HK-2 (cell line): ENCODE measurements at regions not wholly inside any gene's neighbourhood (a gene's known extent, or its start where the extent isn't known, plus 50 kb on each side); places are given as distances from the start of the nearest gene placed in this dataset.
"Not testable (repeated sequence)": the region's sequence is repeated elsewhere in the genome, so short reads cannot be mapped to it uniquely, and the experiment has no call there.

Source experiments
- DNase-seq: peaks from one replicate; pipeline ENCODE4 v3.0.0-alpha.2; 2018; ENCODE audit not compliant: unreplicated experiment

GRCh38 chr14:39582028-39582654 is 149.9 kb upstream of the FBXO33 start:
- no peak for DNase-seq

GRCh38 chr14:39581474-39581873 is 149.2 kb upstream of the FBXO33 start:
- DNase-seq, result no peak

GRCh38 chr14:39580696-39581095 is 148.5 kb upstream of the FBXO33 start:
- no peak for DNase-seq

DNA sequence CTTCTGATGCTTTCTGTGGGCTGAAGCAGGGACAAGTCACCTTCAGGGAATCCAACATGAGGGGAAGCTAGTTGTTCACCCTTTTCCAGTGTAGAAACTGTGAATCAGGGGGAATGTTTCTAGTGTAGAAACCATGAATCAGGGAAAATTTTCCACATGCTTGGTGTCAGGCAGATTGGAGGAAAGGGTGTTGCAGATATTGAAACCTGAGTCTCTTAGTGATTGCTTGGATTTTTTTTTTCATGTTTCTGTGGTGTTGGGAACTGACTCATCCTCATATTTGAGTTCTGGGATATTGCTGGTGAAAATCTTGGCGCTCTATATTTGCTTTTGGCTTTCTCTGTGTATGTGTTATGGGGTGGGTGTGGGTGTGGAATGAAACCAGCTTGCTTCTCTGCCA is 144.5 kb upstream of the FBXO33 start:
- no peak for DNase-seq

- no peak for DNase-seq
Observed at GRCh38 chr14:39576258-39576657, 144.0 kb upstream of the FBXO33 start.

GRCh38 chr14:39568809-39569538 is 136.7 kb upstream of the FBXO33 start:
- DNase-seq, result no peak

DNA sequence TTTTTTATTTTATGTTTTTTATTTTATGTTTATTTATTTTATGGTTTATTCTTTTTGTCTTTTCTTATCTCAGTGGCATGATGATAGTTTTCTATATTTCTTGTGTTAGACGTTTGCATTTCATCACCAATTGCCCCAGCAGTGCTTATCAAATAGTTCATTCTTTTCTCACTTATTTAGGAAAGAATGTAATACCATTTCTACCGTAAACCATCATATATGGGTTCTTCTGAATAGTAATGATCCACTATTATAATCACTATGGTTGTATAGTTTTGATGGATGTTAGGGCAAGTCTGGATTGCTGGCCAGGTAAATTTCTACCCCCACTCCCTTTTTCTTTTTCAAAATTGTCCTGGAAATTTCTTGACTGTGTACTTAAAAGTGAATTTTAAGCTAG is 134.6 kb upstream of the FBXO33 start:
- DNase-seq, result no peak

GRCh38 chr14:39563361-39563760 is 131.1 kb upstream of the FBXO33 start:
- DNase-seq, result no peak

- DNase-seq, result no peak
Observed at GRCh38 chr14:39562175-39562574, 129.9 kb upstream of the FBXO33 start.

- no peak for DNase-seq
Observed at GRCh38 chr14:39558525-39558924, 126.3 kb upstream of the FBXO33 start.

DNA sequence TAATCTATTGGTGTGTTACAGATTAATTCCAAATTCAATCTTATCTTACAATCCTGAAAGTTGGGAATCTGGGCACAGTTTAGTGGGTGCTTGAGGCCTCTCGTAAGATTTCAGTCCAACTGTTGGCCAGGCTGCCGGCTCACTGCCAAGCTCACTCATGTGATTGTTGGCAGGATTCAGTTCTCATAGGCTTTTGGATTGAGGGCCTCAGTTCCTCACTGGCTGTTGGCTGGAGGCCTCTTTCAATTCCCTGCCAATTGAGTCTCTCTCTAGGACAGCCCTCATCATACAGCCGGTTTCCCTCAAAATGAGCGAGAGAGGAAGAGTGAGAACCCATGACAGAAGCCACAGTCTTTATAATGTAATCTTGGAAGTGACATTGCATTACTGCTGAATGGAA is 123.5 kb upstream of the FBXO33 start:
- no peak for DNase-seq

GRCh38 chr14:39554576-39554975 is 122.3 kb upstream of the FBXO33 start:
- no peak for DNase-seq

DNA sequence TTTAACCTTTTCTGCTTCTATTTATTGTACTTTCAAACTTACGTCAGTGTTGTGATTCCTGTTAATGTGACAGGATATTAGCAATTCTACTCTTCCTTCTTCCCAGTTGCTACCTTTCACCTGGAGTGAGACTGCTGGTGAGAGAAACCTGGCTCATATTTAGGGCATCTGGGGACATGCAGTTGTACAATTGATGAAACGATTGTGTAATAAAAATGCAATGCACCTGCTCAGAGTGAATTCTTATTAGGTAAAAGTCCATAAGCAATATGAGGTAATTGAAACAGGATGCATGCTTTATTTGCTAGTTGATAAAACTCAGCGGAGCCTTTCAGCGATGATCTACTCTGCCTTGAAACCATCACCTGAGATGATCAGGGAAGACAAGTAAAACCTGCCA is 116.1 kb upstream of the FBXO33 start:
- no peak for DNase-seq

DNA sequence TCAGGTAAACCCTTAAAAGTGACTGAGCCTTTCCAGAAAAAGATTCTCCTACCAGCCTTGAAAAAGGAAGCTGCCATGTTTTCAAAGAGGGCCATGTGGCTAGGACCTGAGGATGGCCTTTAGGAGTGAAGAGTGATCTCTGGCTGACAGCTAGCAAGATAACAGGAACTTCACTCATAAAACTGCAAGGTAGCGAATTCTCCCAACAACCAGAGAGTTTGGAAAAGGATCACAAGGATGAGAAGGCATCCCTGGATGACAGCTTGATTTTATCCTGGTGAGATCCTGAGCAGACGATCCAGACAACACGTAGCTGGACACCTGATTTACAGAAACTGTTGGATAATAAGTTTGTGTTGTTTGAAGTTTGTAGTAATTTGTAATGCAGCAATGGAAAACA is 115.6 kb upstream of the FBXO33 start:
- no peak for DNase-seq

DNA sequence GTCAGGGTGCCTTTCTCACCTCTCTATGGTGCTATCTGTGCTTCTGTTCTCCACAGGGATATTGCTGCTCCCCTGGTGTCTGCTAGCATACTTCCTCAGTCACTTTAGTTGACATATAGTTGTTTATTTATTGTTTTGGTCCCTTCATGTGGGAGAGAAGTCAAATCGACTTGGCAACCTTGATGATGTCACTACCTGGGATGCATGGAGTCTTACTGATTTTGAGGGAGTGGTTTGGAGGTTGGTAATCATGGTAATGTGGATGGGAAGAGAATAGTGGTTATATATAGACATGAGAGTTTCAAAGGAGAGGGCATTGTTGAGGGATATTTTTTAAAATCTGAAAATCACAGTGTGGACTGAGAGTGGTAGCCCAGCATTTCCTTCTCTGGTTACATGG is 73.6 kb upstream of the FBXO33 start:
- DNase-seq, result no peak

GRCh38 chr14:39500253-39500652 is 68.0 kb upstream of the FBXO33 start:
- DNase-seq, result no peak

GRCh38 chr14:39499514-39499913 is 67.3 kb upstream of the FBXO33 start:
- no peak for DNase-seq

DNA sequence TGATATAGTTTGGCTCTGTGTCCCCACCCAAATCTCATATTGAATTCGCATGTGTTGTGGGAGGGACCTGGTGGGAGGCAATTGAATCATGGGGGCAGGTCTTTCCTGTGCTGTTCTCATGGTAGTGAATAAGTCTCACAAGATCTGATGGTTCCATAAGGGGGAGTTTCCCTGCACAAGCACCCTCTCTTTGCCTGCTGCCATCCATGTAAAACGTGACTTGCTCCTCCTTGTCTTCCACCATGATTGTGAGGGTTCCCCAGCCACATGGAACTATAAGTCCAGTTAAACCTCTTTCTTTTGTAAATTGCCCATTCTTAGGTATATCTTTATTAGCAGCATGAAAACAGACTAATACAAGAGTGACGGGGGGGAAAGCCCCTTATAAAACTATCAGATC is 65.4 kb upstream of the FBXO33 start:
- not testable (repeated sequence) for DNase-seq

DNA sequence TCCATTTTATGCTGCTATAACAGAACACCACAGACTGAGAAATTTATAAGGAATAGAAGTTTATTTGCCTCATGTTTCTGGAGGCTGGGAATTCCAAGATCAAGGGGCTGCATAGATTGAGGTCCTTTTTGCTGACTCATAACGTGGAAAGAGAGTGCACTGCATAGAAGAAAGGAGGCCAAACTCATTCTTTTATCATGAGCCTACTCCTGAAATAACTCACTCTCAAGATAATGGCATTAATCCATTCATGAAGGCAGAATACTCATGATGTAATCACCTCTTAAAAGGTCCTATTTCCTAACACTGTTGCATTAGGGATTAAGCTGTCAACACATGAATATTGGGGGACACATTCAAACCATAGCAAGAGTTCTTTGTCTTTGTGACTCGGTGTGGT is 60.0 kb upstream of the FBXO33 start:
- DNase-seq, result peak; percentile 7

DNA sequence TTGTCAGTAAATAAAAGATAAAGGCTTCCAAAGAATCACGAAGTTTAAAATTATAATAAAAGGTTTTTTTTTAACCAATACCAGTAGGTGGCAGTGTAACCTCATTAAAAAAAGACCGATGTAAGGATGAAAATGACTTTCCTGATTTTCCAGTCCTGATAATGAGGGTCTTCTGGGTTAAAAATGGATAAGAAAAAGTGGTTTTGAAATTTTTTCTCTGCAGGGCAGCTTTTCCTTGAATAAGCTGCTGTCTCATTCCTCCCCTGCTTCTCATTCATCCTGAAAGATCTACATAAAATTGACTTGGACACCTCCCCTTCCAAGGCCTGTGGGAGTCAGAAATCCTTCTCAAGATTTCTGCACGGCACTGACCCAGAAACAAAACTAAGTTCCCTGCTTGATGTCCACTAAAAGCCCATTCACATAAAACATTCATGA is 58.9 kb upstream of the FBXO33 start:
- DNase-seq, result peak; percentile 12

DNA sequence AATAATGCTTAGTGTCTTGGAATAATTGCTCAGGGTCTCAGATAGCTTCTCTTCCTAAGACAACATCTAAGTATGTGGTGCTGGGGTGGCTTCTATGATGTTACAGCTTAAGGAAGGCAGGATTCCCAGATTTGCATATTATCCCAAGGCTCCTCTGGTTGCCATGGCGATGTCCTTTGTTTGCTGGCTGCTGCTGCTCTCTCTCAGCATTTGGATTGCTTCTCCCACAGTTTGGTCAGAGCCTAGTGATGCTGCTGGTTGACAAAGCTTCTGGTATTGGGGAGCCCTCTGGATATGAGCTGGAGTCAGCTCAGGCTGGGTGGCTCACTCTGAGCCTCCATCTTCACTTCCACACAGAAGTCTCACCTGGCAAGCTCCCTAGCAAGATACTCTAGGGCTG is 56.4 kb upstream of the FBXO33 start:
- DNase-seq, result no peak

- no peak for DNase-seq
Observed at GRCh38 chr14:39483682-39484081, 51.4 kb upstream of the FBXO33 start.
